HepG2 (cell line): ENCODE measurements at regions not wholly inside any gene's neighbourhood (a gene's known extent, or its start where the extent isn't known, plus 50 kb on each side); places are given as distances from the start of the nearest gene placed in this dataset.

Experiments
- ATAC-seq: fragments of 200-7000 bp; cut with Tn5 transposase; 3 replicates; pipeline ENCODE4 v1.9.1; 2020; ENCODE audit warnings: mild to moderate bottlenecking, moderate library complexity
- BruUV-seq: library from RNA; stranded (reverse); fragments of 400-500 nt; replicated peaks from 2 replicates; lab custom pipeline; 2021; lab: Mats Ljungman, UMichigan
- CTCF ChIA-PET: fragments of 300-600 bp; formaldehyde crosslinking; extraction: SDS; loops from one replicate; lab custom pipeline; 2021; ENCODE audit warnings: low total read pairs, inconsistent platforms, low intra/inter-chr PET ratio; lab: Yijun Ruan, JAX
- POLR2A ChIA-PET: fragments of 350-600 bp; sonication (Branson Sonifier 250); formaldehyde crosslinking; loops from one replicate; lab custom pipeline; 2020; ENCODE audit warnings: antibody characterized with exemption, inconsistent platforms; lab: Yijun Ruan, JAX
- DNase-seq: peaks from one replicate; pipeline ENCODE4 v3.0.0-alpha.2; 2015; ENCODE audit warnings: low spot score
- FAIRE-seq: peaks from 3 replicates; lab custom pipeline; 2011; peaks lifted over from hg19 to GRCh38; lab: Jason Lieb, UNC
- H2AFZ ChIP-seq: one replicate; pipeline ENCODE4 v1.6.1; 2011; ENCODE audit warnings: low read length, inconsistent platforms
- H3K27ac ChIP-seq: fragments of 300-600 bp; 3 replicates; pipeline ENCODE4 v1.8.0; 2011; ENCODE audit warnings: mixed run types, mild to moderate bottlenecking, mixed read lengths, low read length, inconsistent platforms; ENCODE audit not compliant: insufficient read depth; ENCODE audit errors: extremely low read length
- H3K27me3 ChIP-seq, 2 experiments: fragments of 200-600 bp in 1 of 2; 2 replicates in 1 of 2; 3 replicates in 1 of 2; pipeline versions ENCODE4 v1.6.0 to v1.8.0; 2011; ENCODE audit warnings: low read length in 2 of 2, mild to moderate bottlenecking in 2 of 2, moderate library complexity in 2 of 2, inconsistent platforms in 1 of 2; ENCODE audit not compliant: insufficient read depth in 2 of 2, control insufficient read depth in 1 of 2
- H3K36me3 ChIP-seq, 2 experiments: fragments of 200-600 bp in 1 of 2; replicated peaks in 1 of 2; 2 replicates in 1 of 2; 3 replicates in 1 of 2; pipeline versions ENCODE4 v1.5.1 to v1.8.0; 2011; ENCODE audit warnings: low read length in 2 of 2, inconsistent platforms in 1 of 2; ENCODE audit not compliant: insufficient read depth in 2 of 2, control insufficient read depth in 1 of 2
- H3K4me1 ChIP-seq: 2 replicates; pipeline ENCODE4 v1.5.1; 2012; ENCODE audit warnings: low read length, inconsistent platforms; ENCODE audit not compliant: insufficient read depth
- H3K4me2 ChIP-seq: 2 replicates; pipeline ENCODE4 v1.6.0; 2011; ENCODE audit warnings: low read depth, low read length, inconsistent platforms
- H3K4me3 ChIP-seq, 3 experiments: fragments of 200-600 bp in 1 of 3; sonication (generic), shearing (Covaris generic) in 1 of 3; replicated peaks in 1 of 3; 2 replicates each; pipeline ENCODE4 v1.5.1; 2011 to 2016; ENCODE audit warnings: low read length in 3 of 3, inconsistent platforms in 2 of 3, low read depth in 2 of 3, mild to moderate bottlenecking in 2 of 3, control low read depth in 1 of 3, mixed read lengths in 1 of 3; ENCODE audit not compliant: insufficient read depth in 1 of 3
- H3K79me2 ChIP-seq: one replicate; pipeline ENCODE4 v1.6.1; 2011; ENCODE audit warnings: low read length, inconsistent platforms; ENCODE audit not compliant: insufficient read depth
- H3K9ac ChIP-seq: 2 replicates; pipeline ENCODE4 v1.6.0; 2011; ENCODE audit warnings: mild to moderate bottlenecking, low read depth, low read length, inconsistent platforms; ENCODE audit not compliant: insufficient read depth
- H3K9me3 ChIP-seq: 2 replicates; pipeline ENCODE4 v1.5.1; 2012; ENCODE audit warnings: mild to moderate bottlenecking, low read length
- H4K20me1 ChIP-seq: 2 replicates; pipeline ENCODE4 v1.6.0; 2011; ENCODE audit warnings: inconsistent platforms, mild to moderate bottlenecking, low read length, moderate library complexity; ENCODE audit not compliant: insufficient read depth
- CBFB ChIP-seq: sonication (generic); formaldehyde crosslinking; IDR thresholded peaks from 2 replicates; pipeline ENCODE4 v1.4.0; 2020; ENCODE audit warnings: missing genetic modification reagents
- CENPX ChIP-seq: sonication (generic); formaldehyde crosslinking; IDR thresholded peaks from 2 replicates; pipeline ENCODE4 v1.9.0; 2021; ENCODE audit warnings: mild to moderate bottlenecking, missing genetic modification reagents, moderate library complexity
- ELF3 ChIP-seq: IDR thresholded peaks from 2 replicates; pipeline ENCODE4 v1.6.1; 2016; ENCODE audit warnings: missing genetic modification reagents, missing compliant biosample characterization
- ERF ChIP-seq: IDR thresholded peaks from 2 replicates; pipeline ENCODE4 v1.6.1; 2018; ENCODE audit warnings: missing biosample characterization, missing genetic modification reagents
- HNRNPK ChIP-seq: fragments of 200-400 bp; formaldehyde crosslinking; IDR thresholded peaks from 2 replicates; pipeline ENCODE4 v1.6.1; 2018; ENCODE audit warnings: low read length, low read depth, moderate library complexity, mild to moderate bottlenecking; ENCODE audit not compliant: poor library complexity, severe bottlenecking
- IKZF4 ChIP-seq: sonication (generic); formaldehyde crosslinking; IDR thresholded peaks from 2 replicates; pipeline ENCODE4 v1.5.1; 2020; ENCODE audit warnings: borderline replicate concordance, mild to moderate bottlenecking, low read depth, missing genetic modification reagents; ENCODE audit errors: not compliant biosample characterization
- KDM4B ChIP-seq: sonication (generic); formaldehyde crosslinking; IDR thresholded peaks from 2 replicates; pipeline ENCODE4 v1.4.0; 2020; ENCODE audit warnings: missing genetic modification reagents
- LCORL ChIP-seq, 2 experiments: fragments of 450-650 bp in 1 of 2; sonication (generic) in 1 of 2; formaldehyde crosslinking in 1 of 2; IDR thresholded peaks; 2 replicates each; pipeline versions ENCODE4 v1.5.0 to v1.6.1; 2017 to 2020; ENCODE audit warnings: antibody characterized with exemption in 1 of 2, missing genetic modification reagents in 1 of 2
- MLXIP ChIP-seq: sonication (generic); formaldehyde crosslinking; IDR thresholded peaks from 2 replicates; pipeline ENCODE4 v1.9.0; 2021; ENCODE audit warnings: missing genetic modification reagents, borderline replicate concordance
- ONECUT2 ChIP-seq: sonication (generic); formaldehyde crosslinking; IDR thresholded peaks from 2 replicates; pipeline ENCODE4 v1.4.0; 2020; ENCODE audit warnings: missing genetic modification reagents
- POGZ ChIP-seq: sonication (generic); formaldehyde crosslinking; IDR thresholded peaks from 2 replicates; pipeline ENCODE4 v1.4.0; 2020; ENCODE audit warnings: mild to moderate bottlenecking, missing genetic modification reagents
- SIX1 ChIP-seq: sonication (generic); formaldehyde crosslinking; IDR thresholded peaks from 2 replicates; pipeline ENCODE4 v1.4.0; 2020; ENCODE audit warnings: missing genetic modification reagents, borderline replicate concordance
- STAT5B ChIP-seq: sonication (generic); formaldehyde crosslinking; IDR thresholded peaks from 2 replicates; pipeline ENCODE4 v1.4.0; 2020; ENCODE audit warnings: missing genetic modification reagents
- TEAD3 ChIP-seq: optimal IDR thresholded peaks from 2 replicates; pipeline ENCODE3; 2016; ENCODE audit warnings: borderline replicate concordance
- TOPORS ChIP-seq: sonication (generic); formaldehyde crosslinking; IDR thresholded peaks from 2 replicates; pipeline ENCODE4 v1.8.0; 2023; ENCODE audit warnings: mild to moderate bottlenecking, missing genetic modification reagents
- ZNF282 ChIP-seq: fragments of 450-650 bp; IDR thresholded peaks from 2 replicates; pipeline ENCODE4 v1.6.1; 2018; ENCODE audit not compliant: partially characterized antibody
- ZNF513 ChIP-seq: sonication (generic); formaldehyde crosslinking; conservative IDR thresholded peaks from 2 replicates; pipeline ENCODE4 v1.5.0; 2020; ENCODE audit warnings: missing genetic modification reagents
- ZNF747 ChIP-seq: sonication (generic); formaldehyde crosslinking; IDR thresholded peaks from 2 replicates; pipeline ENCODE4 v1.8.1; 2023; ENCODE audit warnings: missing genetic modification reagents, mild to moderate bottlenecking, borderline replicate concordance
- WGBS: methylation state at CpG from one replicate; pipeline ENCODE4 v1.1.6; 2017; ENCODE audit warnings: low lambda C conversion rate; 5-methylcytosine and 5-hydroxymethylcytosine counted together
- in situ Hi-C: cut with HindIII; loops from 2 replicates; pipeline ENCODE4 v1.10.0; 2017; ENCODE audit warnings: low pct_unique_long_range_greater_than_20kb; ENCODE audit not compliant: extremely low pct_ligation_motif_present
- intact Hi-C: fragments of 100-400 bp; cut with micrococcal nuclease; formaldehyde crosslinking; loops from one replicate; pipeline ENCODE4 v1.10.0; 2022; ENCODE audit not compliant: unreplicated experiment
- TF ChIP-seq, protein P1 (sequence below): sonication (generic); formaldehyde crosslinking; IDR thresholded peaks from 2 replicates; pipeline ENCODE4 v1.8.0; 2023; ENCODE audit warnings: mild to moderate bottlenecking, missing genetic modification reagents
- TF ChIP-seq, protein P2 (sequence below): sonication (generic); formaldehyde crosslinking; IDR thresholded peaks from 2 replicates; pipeline ENCODE4 v1.4.0; 2020; ENCODE audit warnings: mild to moderate bottlenecking, missing genetic modification reagents

- H2AFZ ChIP-seq = no peak overlapping the region
- in situ Hi-C loops = no loop called here
- no peak overlapping the region for H3K9ac ChIP-seq
- no peak overlapping the region for H3K4me2 ChIP-seq
- H4K20me1 ChIP-seq = no peaks in the 10 kb centered on the region
- WGBS = 0% methylated on average over 2 of the region's 2 CpGs
- FAIRE-seq (no peak), DNase-seq (no peak), ATAC-seq (no peak)
- POLR2A ChIA-PET = no interaction called here
- 0 out of 5 replicates have a peak, but pooled peaks cover 0 to 1% of the 10 kb centered on the region in 2 experiments for H3K27me3 ChIP-seq
- no peaks in the 10 kb centered on the region for H3K79me2 ChIP-seq
- no peaks in the 10 kb centered on the region for H3K4me1 ChIP-seq
- no peak overlapping the region for H3K27ac ChIP-seq
- TF ChIP-seq STAT5B (CRISPR knock-in tag) (no peak), KDM4B (CRISPR knock-in tag) (no peak), ZNF747 (no peak), SIX1 (CRISPR knock-in tag) (no peak), TEAD3 (CRISPR knock-in tag) (no peak), CBFB (no peak), MLXIP (no peak), POGZ (no peak), TOPORS (CRISPR knock-in tag) (no peak), ONECUT2 (CRISPR knock-in tag) (no peak), IKZF4 (CRISPR knock-in tag) (no peak), HNRNPK (no peak), ELF3 (CRISPR knock-in tag) (no peak), ERF (no peak), LCORL (IDR thresholded peaks at IDR 0.05) (no peak), LCORL (CRISPR knock-in tag; IDR thresholded peaks at IDR 0.05) (no peak), CENPX (no peak), ZNF282 (no peak), ZNF513 (CRISPR knock-in tag) (no peak)
- TF ChIP-seq, protein P1, sequence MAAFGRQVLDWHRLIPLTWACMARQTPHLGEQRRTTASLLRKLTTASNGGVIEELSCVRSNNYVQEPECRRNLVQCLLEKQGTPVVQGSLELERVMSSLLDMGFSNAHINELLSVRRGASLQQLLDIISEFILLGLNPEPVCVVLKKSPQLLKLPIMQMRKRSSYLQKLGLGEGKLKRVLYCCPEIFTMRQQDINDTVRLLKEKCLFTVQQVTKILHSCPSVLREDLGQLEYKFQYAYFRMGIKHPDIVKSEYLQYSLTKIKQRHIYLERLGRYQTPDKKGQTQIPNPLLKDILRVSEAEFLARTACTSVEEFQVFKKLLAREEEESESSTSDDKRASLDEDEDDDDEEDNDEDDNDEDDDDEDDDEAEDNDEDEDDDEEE (CRISPR knock-in tag) = no peak
- TF ChIP-seq, protein P2, sequence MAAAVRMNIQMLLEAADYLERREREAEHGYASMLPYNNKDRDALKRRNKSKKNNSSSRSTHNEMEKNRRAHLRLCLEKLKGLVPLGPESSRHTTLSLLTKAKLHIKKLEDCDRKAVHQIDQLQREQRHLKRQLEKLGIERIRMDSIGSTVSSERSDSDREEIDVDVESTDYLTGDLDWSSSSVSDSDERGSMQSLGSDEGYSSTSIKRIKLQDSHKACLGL (CRISPR knock-in tag) = no peak
- TF ChIP-seq, all 625 proteins: peak for 0
- CTCF ChIA-PET = no interaction called here
- Histone ChIP-seq H3K9me3 (no peaks in the 10 kb centered on the region), H3K4me3 (no peak overlapping the region), H3K36me3 (no peaks in the 10 kb centered on the region)
- BruUV-seq = no TSS peak
- intact Hi-C loops = no loop called here
Observed at GRCh38 chr1:59165353-59165752, 131.5 kb upstream of the FGGY start.
